Activated CD8-positive, alpha-beta T cell treated with anti-CD3 and anti-CD28 coated beads for 36 hours (primary cell): ENCODE measurements at regions not wholly inside any gene's neighbourhood (a gene's known extent, or its start where the extent isn't known, plus 50 kb on each side); places are given as distances from the start of the nearest gene placed in this dataset.

Experiments
- ATAC-seq: fragments of 200-7000 bp; cut with Tn5 transposase; one replicate; pipeline ENCODE4 v1.10.0; 2021; ENCODE audit warnings: mild to moderate bottlenecking, moderate library complexity
- CTCF ChIA-PET: fragments of 350-600 bp; sonication (Branson Sonifier 250); formaldehyde crosslinking; loops from one replicate; lab custom pipeline; 2021; ENCODE audit warnings: antibody characterized with exemption; lab: Charles Lee
- POLR2A ChIA-PET: fragments of 350-600 bp; sonication (Branson Sonifier 250); formaldehyde crosslinking; loops from one replicate; lab custom pipeline; 2021; ENCODE audit warnings: antibody characterized with exemption; lab: Charles Lee
- DNase-seq: peaks from one replicate; pipeline ENCODE4 v3.0.0-alpha.2; 2020
- H3K27ac Mint-ChIP-seq: one replicate; pipeline ENCODE4 v1.8.0; 2021; ENCODE audit warnings: mild to moderate bottlenecking, mixed read lengths
- H3K27me3 Mint-ChIP-seq: one replicate; pipeline ENCODE4 v1.8.0; 2021; ENCODE audit warnings: mixed read lengths
- H3K36me3 Mint-ChIP-seq: one replicate; pipeline ENCODE4 v1.8.0; 2021; ENCODE audit warnings: low read depth, mixed read lengths
- H3K4me1 Mint-ChIP-seq: one replicate; pipeline ENCODE4 v1.8.0; 2021; ENCODE audit warnings: low read depth, mixed read lengths
- H3K4me3 Mint-ChIP-seq: one replicate; pipeline ENCODE4 v1.8.0; 2021; ENCODE audit warnings: mild to moderate bottlenecking, moderate library complexity, mixed read lengths
- H3K9me3 Mint-ChIP-seq: one replicate; pipeline ENCODE4 v1.8.0; 2021; ENCODE audit warnings: mixed read lengths
- intact Hi-C: fragments of 100-400 bp; cut with micrococcal nuclease; formaldehyde crosslinking; loops from one replicate; pipeline ENCODE4 v1.10.0; 2022
- TF ChIP-seq, protein P1 (sequence below): fragments of 200-600 bp; IDR thresholded peaks from one replicate; pipeline ENCODE4 v1.8.0; 2022; ENCODE audit warnings: antibody characterized with exemption, mild to moderate bottlenecking

GRCh38 chr12:46449856-46450255 lies 77.3 kb upstream of the SLC38A2 start:
- no peak for ATAC-seq
- intact Hi-C loops, result no loop called here
- Mint-ChIP-seq H3K4me1 (peaks cover 35% of the 10 kb centered on the region), H3K9me3 (peaks cover 2% of the 10 kb centered on the region), H3K36me3 (no peaks in the 10 kb centered on the region), H3K27me3 (no peaks in the 10 kb centered on the region), H3K27ac (no peak overlapping the region), H3K4me3 (no peak overlapping the region)
- TF ChIP-seq, protein P1, sequence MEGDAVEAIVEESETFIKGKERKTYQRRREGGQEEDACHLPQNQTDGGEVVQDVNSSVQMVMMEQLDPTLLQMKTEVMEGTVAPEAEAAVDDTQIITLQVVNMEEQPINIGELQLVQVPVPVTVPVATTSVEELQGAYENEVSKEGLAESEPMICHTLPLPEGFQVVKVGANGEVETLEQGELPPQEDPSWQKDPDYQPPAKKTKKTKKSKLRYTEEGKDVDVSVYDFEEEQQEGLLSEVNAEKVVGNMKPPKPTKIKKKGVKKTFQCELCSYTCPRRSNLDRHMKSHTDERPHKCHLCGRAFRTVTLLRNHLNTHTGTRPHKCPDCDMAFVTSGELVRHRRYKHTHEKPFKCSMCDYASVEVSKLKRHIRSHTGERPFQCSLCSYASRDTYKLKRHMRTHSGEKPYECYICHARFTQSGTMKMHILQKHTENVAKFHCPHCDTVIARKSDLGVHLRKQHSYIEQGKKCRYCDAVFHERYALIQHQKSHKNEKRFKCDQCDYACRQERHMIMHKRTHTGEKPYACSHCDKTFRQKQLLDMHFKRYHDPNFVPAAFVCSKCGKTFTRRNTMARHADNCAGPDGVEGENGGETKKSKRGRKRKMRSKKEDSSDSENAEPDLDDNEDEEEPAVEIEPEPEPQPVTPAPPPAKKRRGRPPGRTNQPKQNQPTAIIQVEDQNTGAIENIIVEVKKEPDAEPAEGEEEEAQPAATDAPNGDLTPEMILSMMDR, result no peak
- CTCF ChIA-PET, result interaction anchor here (0.6 to 1.7 kb wide), 4 partner anchors 9 to 859 kb away, joined by 3 read pairs; no protein-coding TSS in a partner anchor
- POLR2A ChIA-PET, result interaction anchor here (1.9 kb wide), 1 partner anchor 9 kb away, joined by 5 read pairs; no protein-coding TSS in a partner anchor
- no peak for DNase-seq

GRCh38 chr12:46449316-46449715 lies 76.7 kb upstream of the SLC38A2 start:
- peaks cover 2% of the 10 kb centered on the region for H3K9me3 Mint-ChIP-seq
- POLR2A ChIA-PET, result no interaction called here
- TF ChIP-seq, protein P1, result no peak
- H3K27me3 Mint-ChIP-seq, result no peaks in the 10 kb centered on the region
- intact Hi-C loops, result no loop called here
- H3K36me3 Mint-ChIP-seq, result no peaks in the 10 kb centered on the region
- ATAC-seq, result no peak
- CTCF ChIA-PET, result interaction anchor here (0.6 kb wide), 1 partner anchor 118 kb away, joined by 3 read pairs; no protein-coding TSS in a partner anchor
- H3K27ac Mint-ChIP-seq, result no peak overlapping the region
- DNase-seq, result no peak
- H3K4me3 Mint-ChIP-seq, result no peak overlapping the region
- peaks cover 31% of the 10 kb centered on the region for H3K4me1 Mint-ChIP-seq

DNA sequence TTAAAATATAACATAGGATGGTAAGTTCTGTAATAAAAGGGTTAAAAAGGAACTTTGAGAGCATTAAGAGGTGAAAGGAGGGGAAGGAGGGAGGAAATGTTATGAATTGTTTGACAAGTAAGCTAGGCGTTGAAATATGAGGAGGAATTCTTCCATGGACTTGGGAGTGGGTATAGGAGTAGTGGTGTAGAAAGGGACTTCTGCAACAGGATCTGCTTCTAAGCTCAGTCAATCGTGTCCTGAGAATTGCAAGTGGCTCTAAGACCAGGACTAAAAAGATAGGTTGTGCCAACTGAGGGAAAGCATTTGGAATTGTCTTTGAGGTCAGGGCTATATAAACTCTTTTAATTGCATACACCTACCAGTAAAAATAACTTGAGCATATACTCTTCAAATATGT lies 74.1 kb upstream of the SLC38A2 start:
- H3K4me3 Mint-ChIP-seq, result no peak overlapping the region
- CTCF ChIA-PET, result no interaction called here
- POLR2A ChIA-PET, result no interaction called here
- ATAC-seq (no peak), DNase-seq (no peak)
- TF ChIP-seq, protein P1, result no peak
- no peak overlapping the region for H3K27ac Mint-ChIP-seq
- H3K36me3 Mint-ChIP-seq, result no peaks in the 10 kb centered on the region
- H3K27me3 Mint-ChIP-seq, result no peaks in the 10 kb centered on the region
- intact Hi-C loops, result no loop called here
- H3K4me1 Mint-ChIP-seq, result peaks cover 24% of the 10 kb centered on the region
- H3K9me3 Mint-ChIP-seq, result peaks cover 2% of the 10 kb centered on the region

DNA sequence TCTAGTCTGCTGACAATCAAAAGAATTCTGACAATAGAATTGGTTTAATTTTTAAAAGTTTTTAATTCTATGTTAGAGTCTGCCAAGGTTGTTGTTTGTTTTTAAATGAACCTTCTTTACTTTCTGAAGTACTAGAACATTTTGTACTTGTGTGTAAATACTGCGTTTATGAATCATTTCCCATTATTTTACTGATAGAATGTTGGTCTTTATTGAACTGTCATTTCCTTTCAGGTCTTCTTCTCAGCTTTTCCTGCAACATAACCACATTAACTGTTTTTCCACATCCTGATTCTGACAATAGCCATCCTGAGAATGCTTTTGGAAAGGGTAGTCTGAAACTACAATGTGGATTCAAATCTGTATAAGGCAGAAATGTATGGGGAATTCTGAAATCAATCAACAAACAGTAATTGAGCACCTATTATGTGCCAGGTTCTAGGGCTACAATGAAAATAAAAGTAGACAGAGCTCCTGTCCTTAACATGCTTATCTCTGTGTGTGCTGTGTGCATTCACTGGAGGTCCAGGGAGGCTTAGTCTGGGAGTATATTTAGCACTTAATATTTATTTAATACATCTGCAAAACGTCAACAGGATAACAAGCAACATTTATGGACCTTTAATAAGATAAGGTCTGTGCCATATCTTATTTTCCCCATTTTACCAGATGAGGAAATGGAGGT lies 73.1 kb upstream of the SLC38A2 start:
- Mint-ChIP-seq H3K27ac (no peak overlapping the region), H3K4me3 (no peak overlapping the region), H3K27me3 (no peaks in the 10 kb centered on the region), H3K9me3 (peaks cover 2% of the 10 kb centered on the region), H3K36me3 (no peaks in the 10 kb centered on the region), H3K4me1 (peaks cover 17% of the 10 kb centered on the region)
- ChIA-PET POLR2A (interaction anchor here (1.2 kb wide), 1 partner anchor 9 kb away, joined by 3 read pairs; no protein-coding TSS in a partner anchor), CTCF (no interaction called here)
- TF ChIP-seq, protein P1, result no peak
- ATAC-seq (no peak), DNase-seq (no peak)
- intact Hi-C loops, result no loop called here

GRCh38 chr12:46445093-46445492 lies 72.5 kb upstream of the SLC38A2 start:
- CTCF ChIA-PET, result no interaction called here
- Mint-ChIP-seq H3K27me3 (no peaks in the 10 kb centered on the region), H3K9me3 (peaks cover 2% of the 10 kb centered on the region), H3K27ac (no peak overlapping the region), H3K4me3 (no peak overlapping the region), H3K36me3 (no peaks in the 10 kb centered on the region), H3K4me1 (peaks cover 12% of the 10 kb centered on the region)
- ATAC-seq (no peak), DNase-seq (no peak)
- POLR2A ChIA-PET, result interaction anchor here (0.7 to 1.2 kb wide), 2 partner anchors 10 to 14 kb away, joined by 3 read pairs; no protein-coding TSS in a partner anchor
- intact Hi-C loops, result no loop called here
- TF ChIP-seq, protein P1, result no peak
